ENCODE measurements at regions not wholly inside any gene's neighbourhood (a gene's known extent, or its start where the extent isn't known, plus 50 kb on each side); places are given as distances from the start of the nearest gene placed in this dataset.

DNA sequence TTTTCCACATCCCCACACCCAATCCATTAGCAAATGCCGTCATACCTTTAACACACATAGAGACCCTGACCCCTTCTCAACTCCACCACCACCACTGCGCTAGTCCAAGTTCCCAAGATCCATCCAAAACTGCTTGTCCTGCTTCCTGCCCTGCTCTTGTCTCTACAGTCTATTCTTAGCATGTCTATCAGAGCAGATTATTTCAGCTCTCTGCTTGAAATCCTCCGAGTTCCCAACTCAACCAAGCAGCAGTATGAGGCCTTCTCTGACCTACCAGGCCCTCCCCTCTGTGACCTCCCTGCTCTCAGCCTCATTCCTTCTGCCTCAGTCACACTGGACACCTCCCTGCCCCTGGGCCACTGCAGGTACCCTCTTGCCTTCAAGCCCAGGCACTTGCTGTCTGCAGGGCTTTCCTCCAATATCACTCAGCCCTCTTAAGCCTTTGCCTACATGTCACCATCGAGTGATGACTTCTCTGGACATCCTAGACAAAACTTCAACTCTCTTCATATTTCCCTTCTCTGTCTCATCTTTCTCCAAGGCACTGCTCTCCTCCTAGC, 134.6 kb downstream of the SPATA19 start:
- Histone ChIP-seq H3K4me1 (replicated peaks in 1 of 2; ENCODE audit: control insufficient read depth in 2 of 2, insufficient read depth in 2 of 2, low read length in 2 of 2) (no peaks in the 10 kb centered on the region), H3K79me2 (ENCODE audit: control insufficient read depth, insufficient read depth, low read length) (no peaks in the 10 kb centered on the region), H3K9me1 (ENCODE audit: control insufficient read depth, insufficient read depth, low read length) (no peaks in the 10 kb centered on the region), H4K20me1 (replicated peaks; ENCODE audit: control insufficient read depth, insufficient read depth, low read length) (no peaks in the 10 kb centered on the region), H3K27me3 (ENCODE audit: control insufficient read depth in 2 of 2, insufficient read depth in 2 of 2, low read length in 2 of 2) (no peaks in the 10 kb centered on the region), H3K36me3 (ENCODE audit: control insufficient read depth, insufficient read depth, low read length) (no peaks in the 10 kb centered on the region), H2AFZ (ENCODE audit: low read depth, low read length) (no peak overlapping the region), H3K9me3 (replicated peaks; ENCODE audit: control insufficient read depth, insufficient read depth, low read depth, low read length) (no peaks in the 10 kb centered on the region), H3K27ac (ENCODE audit: extremely low read depth, low read depth, low read length) (no peak overlapping the region), H3K4me3 (no peak overlapping the region), H3K4me2 (ENCODE audit: insufficient read depth, low read length) (no peak overlapping the region), H3K9ac (ENCODE audit: insufficient read depth in 1 of 2, low read depth in 2 of 2, low read length in 2 of 2) (no peak overlapping the region)
- in situ Hi-C loops (cut with MboI): no loop called here
- TF ChIP-seq ASH1L (IDR thresholded peaks at IDR 0.05; ENCODE audit: borderline replicate concordance, low read depth, partially characterized antibody) (no peak), DACH1 (IDR thresholded peaks at IDR 0.05; ENCODE audit: partially characterized antibody) (no peak), CLOCK (CRISPR knock-in tag; IDR thresholded peaks at IDR 0.05; ENCODE audit: borderline replicate concordance) (no peak), PCBP2 (IDR thresholded peaks at IDR 0.05; ENCODE audit: low read depth, low read length, poor library complexity, severe bottlenecking) (no peak), SRSF9 (IDR thresholded peaks at IDR 0.05; ENCODE audit: borderline replicate concordance, low read depth, low read length) (no peak), CTCFL (IDR thresholded peaks at IDR 0.05; ENCODE audit: borderline replicate concordance, insufficient read depth, low read depth, low read length, poor library complexity, severe bottlenecking) (no peak), ZC3H4 (CRISPR knock-in tag; IDR thresholded peaks at IDR 0.05; ENCODE audit: borderline replicate concordance) (no peak), NFRKB (IDR thresholded peaks at IDR 0.05; ENCODE audit: low read depth) (no peak), SMC3 (conservative IDR thresholded peaks at IDR 0.05; ENCODE audit: insufficient read depth, low read depth, low read length) (no peak)
- TF ChIP-seq, protein P1, sequence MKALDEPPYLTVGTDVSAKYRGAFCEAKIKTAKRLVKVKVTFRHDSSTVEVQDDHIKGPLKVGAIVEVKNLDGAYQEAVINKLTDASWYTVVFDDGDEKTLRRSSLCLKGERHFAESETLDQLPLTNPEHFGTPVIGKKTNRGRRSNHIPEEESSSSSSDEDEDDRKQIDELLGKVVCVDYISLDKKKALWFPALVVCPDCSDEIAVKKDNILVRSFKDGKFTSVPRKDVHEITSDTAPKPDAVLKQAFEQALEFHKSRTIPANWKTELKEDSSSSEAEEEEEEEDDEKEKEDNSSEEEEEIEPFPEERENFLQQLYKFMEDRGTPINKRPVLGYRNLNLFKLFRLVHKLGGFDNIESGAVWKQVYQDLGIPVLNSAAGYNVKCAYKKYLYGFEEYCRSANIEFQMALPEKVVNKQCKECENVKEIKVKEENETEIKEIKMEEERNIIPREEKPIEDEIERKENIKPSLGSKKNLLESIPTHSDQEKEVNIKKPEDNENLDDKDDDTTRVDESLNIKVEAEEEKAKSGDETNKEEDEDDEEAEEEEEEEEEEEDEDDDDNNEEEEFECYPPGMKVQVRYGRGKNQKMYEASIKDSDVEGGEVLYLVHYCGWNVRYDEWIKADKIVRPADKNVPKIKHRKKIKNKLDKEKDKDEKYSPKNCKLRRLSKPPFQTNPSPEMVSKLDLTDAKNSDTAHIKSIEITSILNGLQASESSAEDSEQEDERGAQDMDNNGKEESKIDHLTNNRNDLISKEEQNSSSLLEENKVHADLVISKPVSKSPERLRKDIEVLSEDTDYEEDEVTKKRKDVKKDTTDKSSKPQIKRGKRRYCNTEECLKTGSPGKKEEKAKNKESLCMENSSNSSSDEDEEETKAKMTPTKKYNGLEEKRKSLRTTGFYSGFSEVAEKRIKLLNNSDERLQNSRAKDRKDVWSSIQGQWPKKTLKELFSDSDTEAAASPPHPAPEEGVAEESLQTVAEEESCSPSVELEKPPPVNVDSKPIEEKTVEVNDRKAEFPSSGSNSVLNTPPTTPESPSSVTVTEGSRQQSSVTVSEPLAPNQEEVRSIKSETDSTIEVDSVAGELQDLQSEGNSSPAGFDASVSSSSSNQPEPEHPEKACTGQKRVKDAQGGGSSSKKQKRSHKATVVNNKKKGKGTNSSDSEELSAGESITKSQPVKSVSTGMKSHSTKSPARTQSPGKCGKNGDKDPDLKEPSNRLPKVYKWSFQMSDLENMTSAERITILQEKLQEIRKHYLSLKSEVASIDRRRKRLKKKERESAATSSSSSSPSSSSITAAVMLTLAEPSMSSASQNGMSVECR (CRISPR knock-in tag; IDR thresholded peaks at IDR 0.05): no peak
- DNase-seq (ENCODE audit: extremely low read depth in 1 of 4, low spot score in 3 of 4): no peak
- ATAC-seq: no peak
- POLR2A ChIA-PET: no interaction called here
- intact Hi-C loops (cut with micrococcal nuclease): no loop called here
- CTCF ChIA-PET (ENCODE audit: low intra/inter-chr PET ratio): no interaction called here
- no TSS peak for BruUV-seq (replicated peaks)
- WGBS (ENCODE audit: insufficient coverage, low coverage, missing lambda C conversion rate): 0% methylated on average over 4 of the region's 4 CpGs
- no peak for FAIRE-seq
